Islet precursor cell (in vitro differentiated cells): ENCODE measurements at regions not wholly inside any gene's neighbourhood (a gene's known extent, or its start where the extent isn't known, plus 50 kb on each side); places are given as distances from the start of the nearest gene placed in this dataset.
"Not testable (repeated sequence)": the region's sequence is repeated elsewhere in the genome, so short reads cannot be mapped to it uniquely, and the experiment has no call there.

ENCODE experiments used
- DNase-seq: peaks from one replicate; pipeline ENCODE4 v3.0.0-alpha.2; 2018

- peak; percentile 49 for DNase-seq
Observed at GRCh38 chr16:88232401-88233258, 150.1 kb upstream of the ZNF469 start.

- DNase-seq: not testable (repeated sequence)
Observed at GRCh38 chr16:88233621-88234420, 148.9 kb upstream of the ZNF469 start.

- DNase-seq: not testable (repeated sequence)
Observed at GRCh38 chr16:88234421-88235271, 148.1 kb upstream of the ZNF469 start.

GRCh38 chr16:88235691-88236090 is 147.1 kb upstream of the ZNF469 start:
- DNase-seq: not testable (repeated sequence)

GRCh38 chr16:88236229-88236628 is 146.5 kb upstream of the ZNF469 start:
- peak; percentile 83 for DNase-seq

GRCh38 chr16:88237314-88237713 is 145.4 kb upstream of the ZNF469 start:
- not testable (repeated sequence) for DNase-seq

- not testable (repeated sequence) for DNase-seq
Observed at GRCh38 chr16:88237761-88238415, 144.9 kb upstream of the ZNF469 start.

GRCh38 chr16:88238732-88239274 is 144.0 kb upstream of the ZNF469 start:
- DNase-seq: peak; percentile 96

GRCh38 chr16:88240118-88240517 is 142.6 kb upstream of the ZNF469 start:
- peak; percentile 68 for DNase-seq

- DNase-seq: not testable (repeated sequence)
Observed at GRCh38 chr16:88240776-88241175, 142.0 kb upstream of the ZNF469 start.

- not testable (repeated sequence) for DNase-seq
Observed at GRCh38 chr16:88241404-88242311, 141.1 kb upstream of the ZNF469 start.

- peak; percentile 87 for DNase-seq
Observed at GRCh38 chr16:88242312-88243295, 140.2 kb upstream of the ZNF469 start.

- DNase-seq: not testable (repeated sequence)
Observed at GRCh38 chr16:88243921-88244320, 138.8 kb upstream of the ZNF469 start.

- peak; percentile 98 for DNase-seq
Observed at GRCh38 chr16:88245241-88246081, 137.3 kb upstream of the ZNF469 start.

GRCh38 chr16:88246955-88247582 is 135.7 kb upstream of the ZNF469 start:
- not testable (repeated sequence) for DNase-seq

- DNase-seq: not testable (repeated sequence)
Observed at GRCh38 chr16:88247583-88247966, 135.2 kb upstream of the ZNF469 start.

- DNase-seq: not testable (repeated sequence)
Observed at GRCh38 chr16:88248761-88249160, 134.0 kb upstream of the ZNF469 start.

- DNase-seq: not testable (repeated sequence)
Observed at GRCh38 chr16:88250381-88250780, 132.4 kb upstream of the ZNF469 start.
